ENCODE measurements at regions not wholly inside any gene's neighbourhood (a gene's known extent, or its start where the extent isn't known, plus 50 kb on each side); places are given as distances from the start of the nearest gene placed in this dataset.

DNA sequence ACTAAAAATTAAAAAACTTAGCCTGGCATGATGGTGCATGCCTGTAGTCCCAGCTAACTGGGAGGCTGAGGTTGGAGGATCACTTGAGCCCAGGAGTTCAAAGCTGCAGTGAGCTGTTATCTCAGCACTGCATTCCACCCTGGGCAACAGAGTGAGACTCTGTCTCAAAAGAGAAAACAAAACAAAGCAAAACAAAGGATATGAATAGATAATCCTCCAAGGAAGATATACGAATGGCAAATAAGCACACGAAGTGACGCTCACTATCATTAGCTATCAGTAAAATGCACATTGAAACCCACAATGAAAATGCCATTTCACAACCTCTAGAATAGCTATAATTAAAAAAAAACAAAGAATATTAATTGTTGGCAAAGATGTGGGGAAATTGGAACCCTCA is 386.2 kb upstream of the CCL2 start:
- TF ChIP-seq, protein P1, sequence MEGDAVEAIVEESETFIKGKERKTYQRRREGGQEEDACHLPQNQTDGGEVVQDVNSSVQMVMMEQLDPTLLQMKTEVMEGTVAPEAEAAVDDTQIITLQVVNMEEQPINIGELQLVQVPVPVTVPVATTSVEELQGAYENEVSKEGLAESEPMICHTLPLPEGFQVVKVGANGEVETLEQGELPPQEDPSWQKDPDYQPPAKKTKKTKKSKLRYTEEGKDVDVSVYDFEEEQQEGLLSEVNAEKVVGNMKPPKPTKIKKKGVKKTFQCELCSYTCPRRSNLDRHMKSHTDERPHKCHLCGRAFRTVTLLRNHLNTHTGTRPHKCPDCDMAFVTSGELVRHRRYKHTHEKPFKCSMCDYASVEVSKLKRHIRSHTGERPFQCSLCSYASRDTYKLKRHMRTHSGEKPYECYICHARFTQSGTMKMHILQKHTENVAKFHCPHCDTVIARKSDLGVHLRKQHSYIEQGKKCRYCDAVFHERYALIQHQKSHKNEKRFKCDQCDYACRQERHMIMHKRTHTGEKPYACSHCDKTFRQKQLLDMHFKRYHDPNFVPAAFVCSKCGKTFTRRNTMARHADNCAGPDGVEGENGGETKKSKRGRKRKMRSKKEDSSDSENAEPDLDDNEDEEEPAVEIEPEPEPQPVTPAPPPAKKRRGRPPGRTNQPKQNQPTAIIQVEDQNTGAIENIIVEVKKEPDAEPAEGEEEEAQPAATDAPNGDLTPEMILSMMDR (conservative IDR thresholded peaks at IDR 0.05; ENCODE audit: low read depth, low read length) = no peak
- TF ChIP-seq MAZ (IDR thresholded peaks at IDR 0.05; ENCODE audit: borderline replicate concordance, low read depth, low read length) = no peak
- no peak for TF ChIP-seq POLR2A (IDR thresholded peaks at IDR 0.05; ENCODE audit: low read depth, low read length)
- TF ChIP-seq RFX5 (IDR thresholded peaks at IDR 0.05; ENCODE audit: low read depth, low read length) = no peak
- TF ChIP-seq SMC3 (IDR thresholded peaks at IDR 0.05; ENCODE audit: low read depth, low read length) = no peak
- TF ChIP-seq, protein P2, sequence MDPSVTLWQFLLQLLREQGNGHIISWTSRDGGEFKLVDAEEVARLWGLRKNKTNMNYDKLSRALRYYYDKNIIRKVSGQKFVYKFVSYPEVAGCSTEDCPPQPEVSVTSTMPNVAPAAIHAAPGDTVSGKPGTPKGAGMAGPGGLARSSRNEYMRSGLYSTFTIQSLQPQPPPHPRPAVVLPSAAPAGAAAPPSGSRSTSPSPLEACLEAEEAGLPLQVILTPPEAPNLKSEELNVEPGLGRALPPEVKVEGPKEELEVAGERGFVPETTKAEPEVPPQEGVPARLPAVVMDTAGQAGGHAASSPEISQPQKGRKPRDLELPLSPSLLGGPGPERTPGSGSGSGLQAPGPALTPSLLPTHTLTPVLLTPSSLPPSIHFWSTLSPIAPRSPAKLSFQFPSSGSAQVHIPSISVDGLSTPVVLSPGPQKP (IDR thresholded peaks at IDR 0.05; ENCODE audit: borderline replicate concordance, low read depth, low read length) = no peak
- TF ChIP-seq NFE2L2 (IDR thresholded peaks at IDR 0.05; ENCODE audit: low read depth, low read length) = no peak

Data from IMR-90 (cell line).